GM12891 (cell line): ENCODE measurements at regions not wholly inside any gene's neighbourhood (a gene's known extent, or its start where the extent isn't known, plus 50 kb on each side); places are given as distances from the start of the nearest gene placed in this dataset.

Experiments used
- POLR2A ChIP-seq: IDR thresholded peaks from 2 replicates; pipeline ENCODE4 v1.6.1; 2011; ENCODE audit warnings: low read depth, low read length, control low read depth
- POLR2AphosphoS5 ChIP-seq: IDR thresholded peaks from 2 replicates; pipeline ENCODE4 v1.6.1; 2011; ENCODE audit warnings: low read depth, low read length, control low read depth
- POU2F2 ChIP-seq: IDR thresholded peaks from 2 replicates; pipeline ENCODE4 v1.6.1; 2011; ENCODE audit warnings: low read depth, mild to moderate bottlenecking, control low read depth, low read length, moderate library complexity
- TAF1 ChIP-seq: IDR thresholded peaks from 2 replicates; pipeline ENCODE4 v1.6.1; 2011; ENCODE audit warnings: low read depth, low read length, control low read depth

GRCh38 chr4:173682609-173683008, 152.6 kb upstream of the HAND2 start:
- no peak for TF ChIP-seq POLR2AphosphoS5
- TF ChIP-seq POLR2A, result no peak
- no peak for TF ChIP-seq POU2F2
- no peak for TF ChIP-seq TAF1
